Myocyte (in vitro differentiated cells): ENCODE measurements at regions not wholly inside any gene's neighbourhood (a gene's known extent, or its start where the extent isn't known, plus 50 kb on each side); places are given as distances from the start of the nearest gene placed in this dataset.
"Not testable (repeated sequence)": the region's sequence is repeated elsewhere in the genome, so short reads cannot be mapped to it uniquely, and the experiment has no call there.

Experiments
- DNase-seq: peaks from one replicate; pipeline ENCODE4 v3.0.0-alpha.2; 2012; ENCODE audit warnings: low read depth

DNA sequence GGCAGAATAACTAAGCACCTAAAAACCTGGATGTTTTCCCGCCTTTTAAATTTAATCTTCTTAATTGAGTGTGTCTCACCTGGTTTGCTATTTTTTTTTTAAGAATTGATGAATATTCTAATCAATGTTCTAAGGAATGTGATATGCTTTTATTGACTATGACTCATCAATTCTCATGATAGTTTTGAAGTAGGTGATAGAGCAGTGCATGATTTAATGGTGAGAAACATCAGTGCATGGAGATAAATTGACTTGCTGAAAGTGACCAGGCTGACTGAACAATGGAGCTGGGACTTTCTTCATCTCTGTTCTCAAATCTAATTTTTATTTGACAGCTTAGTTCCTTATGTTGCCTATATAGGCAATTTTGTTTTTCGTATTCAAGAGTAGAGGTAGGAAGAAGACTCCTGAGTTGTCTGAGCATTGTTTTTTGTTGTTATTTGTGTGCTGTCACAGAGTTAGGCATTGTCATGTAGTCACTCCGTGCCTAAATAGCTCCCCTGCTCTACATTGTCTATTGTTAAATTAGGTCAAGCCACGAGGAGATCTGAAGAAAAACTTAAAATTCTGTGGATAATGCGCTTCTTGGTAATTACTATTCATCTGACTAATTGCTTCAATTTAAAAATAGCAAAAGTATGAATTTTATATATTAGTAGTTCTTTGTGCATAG lies 59.0 kb upstream of the NUTM2F start:
- not testable (repeated sequence) for DNase-seq

DNA sequence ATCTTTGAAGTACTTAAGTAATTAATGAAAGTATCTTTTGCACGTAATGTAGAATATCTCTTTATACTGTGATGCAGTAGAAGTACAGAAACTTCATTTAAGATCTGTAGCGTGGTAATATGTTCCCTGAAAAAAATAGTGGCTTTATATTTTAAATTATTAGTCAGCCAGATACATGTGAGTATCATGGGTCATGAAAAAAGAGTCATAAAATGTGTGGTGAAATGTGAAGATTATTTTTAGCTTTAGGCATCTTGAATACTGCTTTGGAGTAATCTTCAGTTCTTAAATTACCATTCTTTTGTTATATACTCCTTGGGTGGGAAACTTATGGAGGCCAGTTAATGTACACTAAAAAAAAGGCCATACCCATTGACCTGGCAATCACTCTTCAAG lies 59.6 kb upstream of the NUTM2F start:
- not testable (repeated sequence) for DNase-seq

DNA sequence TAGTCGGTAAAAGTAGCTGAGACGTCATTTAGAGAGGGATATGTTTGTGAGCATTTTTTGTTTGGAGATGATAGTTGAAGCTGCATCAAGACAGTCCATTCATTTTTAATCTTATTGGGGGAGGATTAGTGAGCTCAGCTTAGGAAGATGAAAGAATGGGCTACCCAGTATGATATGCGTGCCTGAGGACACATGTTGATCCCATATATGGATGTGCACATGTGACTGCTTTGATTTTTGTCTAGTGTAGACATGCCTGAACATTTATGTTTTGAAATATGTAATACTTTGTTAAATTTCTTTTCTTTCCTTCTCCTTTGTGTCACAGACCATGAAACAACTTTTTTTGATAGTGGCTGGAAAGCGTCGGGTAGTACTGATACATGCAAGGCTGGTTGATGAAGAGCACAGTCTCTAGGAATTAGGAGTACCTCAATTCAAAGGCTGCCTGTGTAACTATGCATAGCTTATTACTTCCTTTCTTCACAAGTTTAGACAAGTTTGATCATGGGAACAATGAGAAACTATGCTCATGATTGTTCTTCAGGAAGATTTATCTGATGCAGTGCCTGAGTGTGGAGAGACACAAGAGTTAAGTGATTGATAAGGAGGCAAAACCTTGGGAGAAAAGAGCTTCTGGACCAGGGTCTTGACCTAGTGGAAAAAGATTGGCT lies 62.1 kb upstream of the NUTM2F start:
- not testable (repeated sequence) for DNase-seq

DNA sequence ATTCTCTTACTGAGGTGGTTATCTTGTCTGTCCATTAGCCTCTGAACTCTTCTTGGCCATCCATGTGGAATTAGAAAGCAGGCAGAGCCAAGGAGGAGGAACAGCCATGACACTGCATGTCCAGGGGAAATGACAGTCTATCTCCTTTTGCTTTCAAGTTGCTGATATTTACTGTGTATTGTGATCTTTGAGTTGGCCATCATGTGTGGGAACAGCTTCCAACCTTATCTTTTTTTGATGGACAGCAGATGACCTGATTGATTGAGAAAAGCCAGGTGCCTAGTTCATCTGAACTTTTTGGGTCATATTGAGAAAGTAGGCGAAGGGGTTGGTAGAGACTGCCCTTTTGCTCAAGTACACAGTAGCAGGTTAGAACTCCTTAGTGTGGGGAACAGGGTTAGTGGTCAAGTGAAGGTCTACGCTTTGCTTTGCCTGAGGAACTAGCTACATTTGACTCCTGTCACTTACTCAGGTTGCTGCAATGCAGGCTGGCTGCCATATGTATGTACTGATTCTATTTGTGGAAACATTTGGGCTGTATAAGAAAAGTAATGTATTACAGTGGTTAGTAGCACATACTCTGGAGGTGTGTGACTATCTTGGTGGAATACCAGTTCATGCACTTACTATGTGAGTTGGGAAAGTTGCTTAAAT lies 64.7 kb upstream of the NUTM2F start:
- DNase-seq, result not testable (repeated sequence)

DNA sequence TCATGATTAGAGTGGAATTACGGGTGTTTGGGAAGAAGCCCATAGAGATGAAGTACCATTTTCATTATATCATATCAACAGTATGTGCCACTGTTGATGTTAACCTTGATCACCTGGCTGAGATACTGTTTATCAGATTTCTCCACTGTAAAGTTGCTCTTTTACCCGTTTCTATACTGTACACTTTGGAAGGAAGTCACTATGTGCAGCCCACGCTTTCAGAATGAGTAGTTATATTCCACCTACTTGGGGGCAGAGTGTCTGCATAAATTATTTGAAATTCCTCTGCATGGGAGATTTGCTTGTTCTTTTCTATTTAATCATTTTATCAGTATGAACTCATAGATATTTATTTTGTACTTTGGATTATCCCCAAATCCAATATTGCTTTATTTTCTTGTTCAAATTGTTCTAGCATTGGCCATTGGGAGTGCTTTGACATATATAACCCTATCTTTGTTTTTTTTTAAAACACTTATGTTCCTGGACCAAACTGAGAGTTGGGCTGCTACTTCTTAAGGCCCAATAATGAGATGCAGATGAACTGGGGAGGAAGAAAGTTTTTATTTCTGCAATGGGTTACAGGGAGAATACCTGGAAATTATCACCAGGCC lies 69.4 kb upstream of the NUTM2F start:
- not testable (repeated sequence) for DNase-seq

DNA sequence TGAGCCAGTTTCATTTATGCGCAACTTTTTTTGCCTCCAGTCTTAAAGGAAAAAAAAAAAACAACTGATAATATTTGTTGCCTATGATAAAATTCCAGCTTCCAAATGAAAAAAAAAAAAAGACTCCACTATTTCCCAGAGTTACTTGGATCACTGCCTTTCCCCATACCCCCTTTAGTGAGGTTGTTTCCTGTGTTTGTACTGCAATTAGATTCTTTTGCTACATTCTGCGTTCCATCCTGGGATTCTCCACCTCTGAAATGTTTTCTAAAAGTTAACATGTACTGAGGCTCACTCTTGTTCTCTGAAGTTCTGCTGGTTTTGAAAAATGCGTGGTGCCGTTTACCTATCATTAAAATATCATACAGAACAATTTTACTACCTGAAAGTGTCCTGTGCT lies 72.0 kb upstream of the NUTM2F start:
- not testable (repeated sequence) for DNase-seq

DNA sequence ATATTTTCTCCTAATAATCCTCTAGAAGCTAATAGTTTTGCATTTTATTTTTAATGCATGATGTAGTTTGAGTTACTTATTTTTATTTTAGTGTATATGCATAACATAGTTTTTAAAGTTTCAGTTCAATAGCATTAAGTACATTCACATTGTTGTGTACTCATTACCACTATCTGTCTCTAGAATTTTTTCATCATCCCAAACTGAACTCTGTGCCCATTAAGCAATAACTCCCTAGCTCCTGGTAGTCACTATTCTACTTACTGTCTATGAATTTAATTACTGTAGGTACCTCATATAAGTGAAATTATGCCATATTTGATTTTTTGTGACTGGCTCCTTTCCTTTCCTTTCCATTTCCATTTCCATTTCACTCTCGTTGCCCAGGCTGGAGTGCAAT lies 74.4 kb upstream of the NUTM2F start:
- DNase-seq, result not testable (repeated sequence)

DNA sequence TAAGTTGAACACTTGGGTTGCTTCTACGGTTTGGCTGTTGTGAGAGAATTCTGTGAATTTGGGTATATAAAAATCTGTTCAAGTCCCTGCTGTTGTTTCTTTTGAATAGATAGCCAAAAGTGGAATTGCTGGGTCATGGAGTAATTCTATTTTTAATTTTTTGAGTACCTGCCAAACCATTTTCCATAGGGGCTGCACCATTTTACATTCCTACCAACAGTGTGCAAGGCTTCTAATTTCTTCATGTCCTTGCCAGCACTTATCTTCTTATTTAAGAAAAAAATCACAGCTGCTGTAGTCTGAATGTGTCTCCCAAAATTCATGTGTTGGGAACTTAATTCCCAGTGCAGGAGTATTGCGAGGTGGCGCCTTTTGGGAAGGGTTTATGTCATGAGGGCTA lies 75.1 kb upstream of the NUTM2F start:
- DNase-seq, result peak; percentile 27

DNA sequence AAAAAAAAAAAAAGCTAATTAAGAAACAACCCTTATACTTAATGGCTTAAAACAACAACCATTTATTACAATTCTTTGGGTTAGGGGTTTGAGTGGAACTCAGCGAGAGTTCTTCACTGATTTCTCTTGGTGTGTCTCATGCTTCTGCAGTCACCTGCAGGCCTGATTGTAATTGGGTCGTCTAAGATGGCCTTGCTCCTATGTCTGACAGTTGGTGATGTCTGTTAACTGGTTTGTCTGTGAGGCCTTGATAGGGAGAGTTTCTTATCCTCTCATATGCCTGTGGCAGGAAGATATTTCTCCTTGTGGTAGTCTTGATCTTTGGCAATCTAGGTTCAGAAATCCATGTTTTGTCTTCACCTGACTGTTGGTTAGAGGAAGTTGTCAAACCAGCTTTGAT lies 85.2 kb upstream of the NUTM2F start:
- DNase-seq, result peak; percentile 32

DNA sequence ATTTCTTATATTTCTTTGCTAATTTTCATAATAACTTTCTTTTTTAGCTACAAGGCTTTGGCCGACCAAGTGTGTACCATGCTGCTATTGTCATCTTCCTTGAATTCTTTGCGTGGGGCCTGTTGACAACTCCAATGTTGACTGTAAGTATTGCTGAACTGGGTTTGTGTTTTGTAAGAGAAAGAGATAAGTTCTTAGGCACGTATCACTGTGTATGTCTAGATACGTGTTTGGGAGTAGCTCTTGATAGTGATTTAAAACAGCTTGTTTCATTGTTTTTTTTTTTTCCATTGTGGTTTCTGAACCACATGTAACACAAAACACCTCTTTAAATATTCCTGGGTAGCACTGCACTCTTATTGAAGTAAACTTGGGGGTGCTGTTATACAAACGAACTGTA lies 86.7 kb upstream of the NUTM2F start:
- not testable (repeated sequence) for DNase-seq

DNA sequence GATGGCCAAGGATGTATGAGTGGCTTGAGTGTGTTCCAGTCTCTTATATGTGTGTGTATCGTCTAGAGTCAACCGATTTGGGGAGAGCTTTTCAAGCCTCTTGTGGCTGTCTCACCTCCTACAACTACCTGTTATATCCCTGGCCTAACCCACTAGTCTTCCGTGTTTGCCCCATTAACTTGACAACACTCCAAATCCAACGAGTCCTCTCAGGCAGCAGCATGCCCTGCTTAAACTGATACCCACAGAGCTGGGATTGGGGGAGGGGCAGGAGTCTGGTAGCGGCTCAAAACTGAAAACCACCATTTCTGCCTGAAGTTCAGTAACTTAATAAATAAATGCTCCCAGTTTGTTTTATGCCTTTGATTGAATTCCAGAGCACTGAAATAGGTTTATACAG lies 91.7 kb upstream of the NUTM2F start:
- DNase-seq, result peak; percentile 4

DNA sequence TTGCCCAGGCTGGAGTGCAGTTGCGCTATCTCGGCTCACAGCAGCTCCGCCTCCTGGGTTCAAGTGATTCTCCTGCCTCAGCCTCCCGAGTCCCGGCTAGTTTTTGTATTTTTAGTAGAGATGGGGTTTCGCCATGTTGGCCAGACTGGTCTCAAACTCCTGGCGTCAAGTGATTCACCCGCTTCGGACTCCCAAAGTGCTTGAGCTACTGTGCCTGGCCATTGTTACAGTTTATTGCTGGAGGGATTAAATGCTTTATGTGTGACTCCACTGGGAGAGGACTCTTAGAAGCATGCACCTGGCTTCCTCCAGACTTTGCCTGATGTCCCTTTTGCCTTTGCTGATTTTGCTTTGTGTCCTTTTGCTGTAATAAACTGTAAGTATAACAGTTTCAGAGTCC lies 93.5 kb upstream of the NUTM2F start:
- DNase-seq, result not testable (repeated sequence)

DNA sequence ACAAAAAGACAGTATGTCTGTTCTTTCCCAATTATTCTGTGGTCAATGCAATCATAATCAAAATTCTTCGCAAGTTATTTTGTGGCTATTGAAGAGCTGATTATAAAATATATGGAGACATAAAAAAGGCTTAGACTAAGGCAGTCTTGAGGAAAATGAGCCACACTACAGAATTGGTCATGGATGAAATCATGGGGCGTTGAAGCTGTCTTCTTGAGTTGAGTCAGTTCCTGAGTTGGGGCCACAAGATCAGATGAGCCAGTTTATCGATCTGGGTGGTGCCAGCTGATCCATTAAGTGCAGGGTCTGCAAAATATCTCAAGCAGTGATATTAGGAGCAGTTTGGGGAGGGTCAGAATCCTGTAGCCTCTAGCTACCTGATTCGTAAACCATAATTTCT lies 96.9 kb upstream of the NUTM2F start:
- not testable (repeated sequence) for DNase-seq

DNA sequence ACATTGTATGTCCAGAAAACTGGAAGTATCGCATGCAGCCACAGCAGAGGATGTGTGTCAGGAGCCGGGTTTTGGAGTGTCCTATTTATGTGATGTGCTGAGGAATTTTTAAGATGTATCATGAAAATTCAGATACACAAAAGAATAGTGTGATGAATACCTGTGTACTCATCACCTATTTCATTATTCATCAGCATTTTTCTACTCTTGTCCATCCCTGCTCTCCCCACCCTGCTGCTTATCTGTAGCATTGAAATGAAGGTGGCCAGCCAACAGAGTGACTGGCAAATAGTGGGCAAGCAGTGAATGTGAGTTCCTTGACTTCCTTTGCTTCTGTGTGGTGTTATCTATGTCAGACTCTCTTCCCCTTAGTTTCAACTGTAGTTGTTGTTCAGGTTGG lies 108.7 kb upstream of the NUTM2F start:
- DNase-seq, result not testable (repeated sequence)

DNA sequence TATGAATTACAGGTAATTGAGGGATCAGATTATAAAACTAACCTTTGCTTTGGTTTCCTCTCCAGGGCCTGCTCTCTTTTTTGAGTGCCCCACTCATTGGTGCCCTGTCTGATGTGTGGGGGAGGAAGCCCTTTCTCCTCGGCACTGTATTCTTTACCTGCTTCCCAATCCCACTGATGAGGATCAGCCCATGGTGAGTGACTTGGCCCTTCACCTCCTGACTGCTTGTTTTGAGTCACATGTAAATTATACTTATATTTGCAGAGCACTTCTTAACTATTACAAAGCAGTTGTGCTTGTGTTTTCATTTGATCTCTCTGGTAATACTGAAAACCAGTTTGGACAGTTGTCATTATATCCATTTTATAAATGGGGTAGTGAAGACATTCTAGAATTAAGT lies 109.9 kb upstream of the NUTM2F start:
- not testable (repeated sequence) for DNase-seq

DNA sequence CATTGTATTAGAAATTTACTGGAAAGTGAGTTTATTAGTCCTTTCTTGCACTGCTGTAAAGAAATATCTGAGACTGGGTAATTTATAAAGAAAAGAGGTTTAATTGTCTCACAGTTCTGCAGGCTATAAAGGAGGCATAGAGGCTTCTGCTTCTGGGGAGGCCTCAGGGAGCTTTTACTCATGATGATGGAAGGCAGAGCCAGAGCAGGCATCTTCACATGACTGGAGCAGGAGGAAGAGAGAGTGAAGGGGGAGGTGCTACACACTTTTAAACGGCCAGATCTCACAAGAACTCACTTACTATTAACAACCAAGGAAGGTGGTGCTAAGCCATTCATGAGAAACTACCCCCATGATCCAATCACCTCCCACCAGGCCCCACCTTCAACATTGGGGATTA lies 112.7 kb upstream of the NUTM2F start:
- DNase-seq, result not testable (repeated sequence)

DNA sequence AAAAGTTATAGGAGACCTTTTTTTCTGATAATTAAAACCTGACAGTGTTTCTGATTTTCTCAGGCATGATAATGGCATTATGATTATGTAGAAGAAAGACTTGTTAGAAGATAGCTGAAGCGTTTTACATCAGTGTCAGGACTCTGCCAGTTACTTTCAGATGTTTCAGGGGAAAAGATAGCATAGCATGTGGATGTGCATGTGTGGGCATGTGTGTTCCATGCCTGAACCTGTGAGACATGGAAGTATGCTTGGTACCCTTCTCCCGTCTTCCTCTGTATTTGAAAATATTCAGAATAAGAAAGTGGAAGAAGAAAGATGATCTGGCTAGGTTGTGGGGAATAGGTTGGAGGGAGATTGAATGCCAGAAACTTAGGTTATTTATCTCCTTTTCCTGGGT lies 113.1 kb upstream of the PCAT7 start:
- DNase-seq, result no peak

DNA sequence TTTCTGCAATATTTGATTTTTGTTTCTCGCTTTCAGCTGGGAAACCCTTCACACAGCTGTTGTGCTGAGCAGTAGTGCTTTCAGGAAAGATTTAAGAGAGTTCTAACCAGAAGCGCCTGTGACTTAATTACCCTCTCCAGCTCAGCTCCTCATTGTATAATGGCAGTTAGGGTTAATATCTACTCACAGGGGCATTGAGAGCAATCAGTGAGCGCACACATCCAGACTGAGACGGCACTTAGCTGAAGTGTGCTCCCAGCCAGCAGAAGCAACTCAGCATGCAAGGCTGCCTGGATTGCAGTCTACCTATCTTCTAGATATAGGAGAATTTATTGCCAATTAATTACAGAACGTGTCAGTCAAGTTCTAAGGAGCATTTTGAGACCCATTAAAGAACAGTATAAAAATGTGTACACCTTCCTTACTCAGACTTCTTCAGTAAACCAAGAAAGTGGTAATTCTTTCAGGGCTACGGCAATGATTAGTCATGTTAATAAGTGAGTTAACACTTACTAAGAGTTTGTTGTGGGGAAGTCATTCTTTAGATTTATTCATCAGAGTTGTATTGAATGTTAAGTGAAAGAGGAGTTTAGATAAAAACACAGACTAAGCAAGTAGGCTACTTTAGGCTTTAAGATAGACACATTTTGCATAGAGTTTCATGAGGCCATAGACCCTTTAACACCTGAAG lies 111.7 kb upstream of the PCAT7 start:
- DNase-seq, result no peak

DNA sequence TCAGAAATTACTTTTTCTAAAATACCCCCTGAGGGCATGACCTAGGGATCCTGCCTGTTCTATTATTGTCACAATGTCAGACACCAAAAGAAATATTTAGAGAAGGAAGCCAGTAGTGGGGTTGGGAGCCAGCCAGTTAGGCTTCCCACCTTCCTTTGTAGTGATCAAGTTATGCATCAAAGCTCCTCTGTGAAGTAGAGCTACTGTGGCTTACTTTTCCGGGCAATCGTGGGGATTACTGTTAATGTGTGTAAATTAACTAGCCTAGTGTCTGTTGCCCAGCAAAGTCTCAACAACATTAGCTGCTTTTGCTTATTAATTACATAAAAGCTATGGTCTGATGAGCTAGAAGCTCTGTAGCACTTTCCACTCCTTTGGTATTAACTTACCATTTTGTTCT lies 109.0 kb upstream of the PCAT7 start:
- DNase-seq, result no peak

DNA sequence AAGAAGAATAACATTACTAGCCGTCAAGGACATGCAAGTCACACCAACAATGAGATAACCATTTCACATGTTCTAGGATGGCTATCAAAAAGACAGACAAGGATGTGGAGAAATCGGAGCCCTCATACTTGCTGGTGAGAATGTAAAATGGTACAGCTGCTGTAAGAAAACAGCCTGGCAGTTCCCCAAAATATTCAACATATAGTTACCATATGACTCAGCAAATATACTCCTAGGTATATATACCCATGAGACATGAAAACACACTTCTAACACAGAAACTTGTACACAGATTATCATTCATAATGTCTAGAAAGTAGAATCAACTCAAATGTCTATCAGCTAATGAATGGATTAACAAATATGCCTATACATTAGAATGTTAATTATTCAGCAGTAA lies 105.4 kb upstream of the PCAT7 start:
- DNase-seq, result no peak

DNA sequence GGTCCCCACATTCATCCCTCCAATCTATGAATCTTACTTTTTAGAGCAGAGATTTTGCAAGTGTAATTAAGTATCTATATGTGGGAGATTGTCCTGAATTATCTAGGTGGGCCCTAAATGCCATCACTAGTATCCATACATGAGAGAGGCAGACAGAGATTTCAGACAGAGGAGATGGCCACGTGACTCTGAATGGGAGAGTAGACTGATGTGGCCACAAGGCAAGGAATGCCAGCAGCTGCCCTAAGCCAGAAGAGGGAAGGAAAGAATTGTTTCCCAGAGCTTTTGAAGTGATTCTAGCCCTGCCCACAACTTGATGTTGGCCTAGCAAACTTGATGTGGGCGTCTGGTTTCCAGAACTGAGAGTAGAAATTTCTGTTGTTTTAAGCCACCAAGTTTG lies 90.1 kb upstream of the PCAT7 start:
- no peak for DNase-seq

DNA sequence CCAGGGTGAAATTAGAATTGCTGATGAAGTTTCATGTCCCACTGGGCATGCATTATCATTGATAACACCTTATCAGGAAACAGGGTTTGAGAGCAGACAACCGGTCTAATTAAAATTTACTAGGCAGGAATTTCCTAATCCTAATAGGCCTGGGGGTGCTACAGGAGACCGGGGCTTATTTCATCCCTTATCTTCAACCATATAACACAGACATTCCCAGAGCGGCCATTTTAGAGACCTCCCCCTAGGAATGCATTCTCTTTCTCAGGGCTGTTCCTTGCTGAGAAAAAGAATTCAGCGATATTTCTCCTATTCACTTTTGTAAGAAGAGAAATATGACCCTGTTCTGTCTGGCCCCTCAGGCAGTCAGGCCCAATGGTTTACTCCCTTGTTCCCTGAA lies 82.8 kb upstream of the PCAT7 start:
- not testable (repeated sequence) for DNase-seq
